Hepatocyte (in vitro differentiated cells): ENCODE measurements at regions not wholly inside any gene's neighbourhood (a gene's known extent, or its start where the extent isn't known, plus 50 kb on each side); places are given as distances from the start of the nearest gene placed in this dataset.
"Not testable (repeated sequence)": the region's sequence is repeated elsewhere in the genome, so short reads cannot be mapped to it uniquely, and the experiment has no call there.

ENCODE experiments used
- DNase-seq: peaks from one replicate; pipeline ENCODE4 v3.0.0-alpha.2; 2016; ENCODE audit warnings: low spot score
- H2AFZ ChIP-seq: fragments of 200-600 bp; sonication (generic); 2 replicates; pipeline ENCODE4 v1.6.0; 2016; ENCODE audit warnings: antibody characterized with exemption, mild to moderate bottlenecking
- H3K27ac ChIP-seq: fragments of 200-600 bp; sonication (generic); 2 replicates; pipeline ENCODE4 v1.5.1; 2016; ENCODE audit warnings: mild to moderate bottlenecking
- H3K27me3 ChIP-seq: fragments of 200-600 bp; sonication (generic); 2 replicates; pipeline ENCODE4 v1.6.1; 2016
- H3K36me3 ChIP-seq: fragments of 200-600 bp; sonication (generic); replicated peaks from 2 replicates; pipeline ENCODE4 v1.5.1; 2016; ENCODE audit warnings: low read depth; ENCODE audit not compliant: insufficient read depth
- H3K4me1 ChIP-seq: fragments of 200-600 bp; sonication (generic); 2 replicates; pipeline ENCODE4 v1.5.1; 2016; ENCODE audit warnings: mild to moderate bottlenecking, moderate library complexity; ENCODE audit not compliant: insufficient read depth
- H3K4me2 ChIP-seq: fragments of 200-600 bp; sonication (generic); 2 replicates; pipeline ENCODE4 v1.6.0; 2016
- H3K4me3 ChIP-seq: fragments of 200-600 bp; sonication (generic); 2 replicates; pipeline ENCODE4 v1.5.1; 2016; ENCODE audit warnings: mild to moderate bottlenecking
- H3K79me2 ChIP-seq: fragments of 200-600 bp; sonication (generic); 2 replicates; pipeline ENCODE4 v1.6.0; 2017; ENCODE audit warnings: mild to moderate bottlenecking
- H3K9me2 ChIP-seq: fragments of 200-600 bp; sonication (generic); replicated peaks from 2 replicates; pipeline ENCODE4 v1.6.0; 2017; ENCODE audit warnings: mild to moderate bottlenecking; ENCODE audit not compliant: insufficient read depth
- H3K9me3 ChIP-seq: fragments of 200-600 bp; sonication (generic); 2 replicates; pipeline ENCODE4 v1.5.1; 2016; ENCODE audit warnings: low read depth, mild to moderate bottlenecking
- H4K20me1 ChIP-seq: fragments of 200-600 bp; sonication (generic); 2 replicates; pipeline ENCODE4 v1.6.0; 2016; ENCODE audit warnings: mild to moderate bottlenecking; ENCODE audit not compliant: insufficient read depth, poor library complexity, severe bottlenecking
- CTCF ChIP-seq: fragments of 200-600 bp; sonication (generic); IDR thresholded peaks from 2 replicates; pipeline ENCODE4 v1.5.1; 2016; ENCODE audit warnings: antibody characterized with exemption, mild to moderate bottlenecking; ENCODE audit not compliant: poor library complexity
- EZH2 ChIP-seq: fragments of 200-600 bp; sonication (generic); IDR thresholded peaks from 2 replicates; pipeline ENCODE4 v1.6.1; 2016; ENCODE audit warnings: antibody characterized with exemption, mild to moderate bottlenecking, borderline replicate concordance
- EZH2phosphoT487 ChIP-seq: fragments of 200-600 bp; sonication (generic); IDR thresholded peaks from one replicate; pipeline ENCODE4 v1.6.1; 2018; ENCODE audit warnings: antibody characterized with exemption, mild to moderate bottlenecking, low read depth, moderate library complexity; ENCODE audit not compliant: unreplicated experiment, severe bottlenecking
- WGBS: methylation state at CpG from one replicate; pipeline ENCODE4 v1.1.6; 2016; ENCODE audit warnings: low lambda C conversion rate; ENCODE audit errors: missing lambda C conversion rate; 5-methylcytosine and 5-hydroxymethylcytosine counted together

- Histone ChIP-seq H3K4me3 (no peak overlapping the region), H3K27ac (no peak overlapping the region), H3K9me2 (no peaks in the 10 kb centered on the region), H3K79me2 (no peaks in the 10 kb centered on the region), H4K20me1 (no peaks in the 10 kb centered on the region), H3K36me3 (no peaks in the 10 kb centered on the region), H2AFZ (no peak overlapping the region), H3K4me1 (no peaks in the 10 kb centered on the region), H3K27me3 (peaks cover 10% of the 10 kb centered on the region), H3K9me3 (no peaks in the 10 kb centered on the region), H3K4me2 (no peak overlapping the region)
- no peak for TF ChIP-seq CTCF
- no peak for TF ChIP-seq EZH2phosphoT487
- no peak for TF ChIP-seq EZH2
- no peak for DNase-seq
Measured at GRCh38 chr5:88643315-88643714, 239.7 kb downstream of the MEF2C start.

- no peak overlapping the region for H3K4me3 ChIP-seq
- H3K4me1 ChIP-seq = no peaks in the 10 kb centered on the region
- no peaks in the 10 kb centered on the region for H3K79me2 ChIP-seq
- H3K36me3 ChIP-seq = no peaks in the 10 kb centered on the region
- 49% methylated on average over 2 of the region's 2 CpGs for WGBS
- no peaks in the 10 kb centered on the region for H3K27me3 ChIP-seq
- no peaks in the 10 kb centered on the region for H3K9me3 ChIP-seq
- no peak overlapping the region for H3K27ac ChIP-seq
- no peak overlapping the region for H2AFZ ChIP-seq
- DNase-seq = no peak
- H4K20me1 ChIP-seq = no peaks in the 10 kb centered on the region
- no peak for TF ChIP-seq EZH2
- TF ChIP-seq EZH2phosphoT487 = no peak
- TF ChIP-seq CTCF = no peak
- H3K9me2 ChIP-seq = no peaks in the 10 kb centered on the region
- no peak overlapping the region for H3K4me2 ChIP-seq
Measured at GRCh38 chr5:88634014-88634413, 249.0 kb downstream of the MEF2C start.

GRCh38 chr5:88622890-88623289 lies 260.1 kb downstream of the MEF2C start:
- 83% methylated on average over 5 of the region's 5 CpGs for WGBS
- not testable (repeated sequence) for H3K4me2 ChIP-seq, H3K4me3 ChIP-seq, H3K36me3 ChIP-seq, H3K27me3 ChIP-seq, H3K9me2 ChIP-seq, H3K79me2 ChIP-seq, H4K20me1 ChIP-seq, H2AFZ ChIP-seq, H3K27ac ChIP-seq, H3K4me1 ChIP-seq, H3K9me3 ChIP-seq, DNase-seq

- not testable (repeated sequence) for H3K4me2 ChIP-seq, H4K20me1 ChIP-seq, H3K9me3 ChIP-seq, H3K9me2 ChIP-seq, H3K36me3 ChIP-seq, H3K79me2 ChIP-seq, H3K27me3 ChIP-seq, H3K4me1 ChIP-seq, H3K4me3 ChIP-seq, H3K27ac ChIP-seq, DNase-seq, H2AFZ ChIP-seq
- WGBS = 100% methylated on average over 6 of the region's 32 CpGs
Measured at GRCh38 chr5:88615767-88616166, 267.2 kb downstream of the MEF2C start.

GRCh38 chr5:88613051-88613450 lies 269.9 kb downstream of the MEF2C start:
- no peak overlapping the region for H3K4me3 ChIP-seq
- no peaks in the 10 kb centered on the region for H3K4me1 ChIP-seq
- H3K27ac ChIP-seq = no peak overlapping the region
- H4K20me1 ChIP-seq = no peaks in the 10 kb centered on the region
- H3K36me3 ChIP-seq = no peaks in the 10 kb centered on the region
- no peak for DNase-seq
- no peak overlapping the region for H3K4me2 ChIP-seq
- no peaks in the 10 kb centered on the region for H3K9me2 ChIP-seq
- no peaks in the 10 kb centered on the region for H3K9me3 ChIP-seq
- H3K79me2 ChIP-seq = no peaks in the 10 kb centered on the region
- TF ChIP-seq CTCF (no peak), EZH2 (no peak), EZH2phosphoT487 (no peak)
- no peaks in the 10 kb centered on the region for H3K27me3 ChIP-seq
- no peak overlapping the region for H2AFZ ChIP-seq
